Uterus (tissue), 3 donors: ENCODE measurements at regions not wholly inside any gene's neighbourhood (a gene's known extent, or its start where the extent isn't known, plus 50 kb on each side); places are given as distances from the start of the nearest gene placed in this dataset.

Experiments
- DNase-seq, 2 donors: peaks; one replicate each; pipeline ENCODE4 v3.0.0-alpha.2; 2019 to 2020
- H3K27ac ChIP-seq, 2 donors: fragments of 200-600 bp; sonication (generic); 1 replicate in 1 of 2; 2 replicates in 1 of 2; pipeline ENCODE4 v1.5.1; 2016 to 2018
- H3K27me3 ChIP-seq, 2 donors: fragments of 200-600 bp; sonication (generic); one replicate each; pipeline ENCODE4 v1.5.1; 2018 to 2019; ENCODE audit warnings: control low read depth in 1 of 2
- H3K36me3 ChIP-seq, 2 donors: fragments of 200-600 bp; sonication (generic); one replicate each; pipeline ENCODE4 v1.5.1; 2019; ENCODE audit warnings: control low read depth in 1 of 2
- H3K4me1 ChIP-seq, 2 donors: fragments of 200-600 bp; sonication (generic); one replicate each; pipeline ENCODE4 v1.5.1; 2018 to 2019; ENCODE audit warnings: control low read depth in 1 of 2
- H3K4me3 ChIP-seq, 2 donors: fragments of 200-600 bp; sonication (generic); 1 replicate in 1 of 2; 2 replicates in 1 of 2; pipeline ENCODE4 v1.5.1; 2018 to 2019; ENCODE audit warnings: mild to moderate bottlenecking in 1 of 2
- H3K9me3 ChIP-seq, 2 donors: fragments of 200-600 bp; sonication (generic); one replicate each; pipeline ENCODE4 v1.5.1; 2019; ENCODE audit warnings: control low read depth in 1 of 2
- CTCF ChIP-seq, 4 experiments: fragments of 200-600 bp in 2 of 4; fragments of 450-650 bp in 2 of 4; sonication (generic) in 2 of 4; IDR thresholded peaks; one replicate each; pipeline ENCODE4 v1.5.1; 2016 to 2019; ENCODE audit warnings: antibody characterized with exemption in 4 of 4, mild to moderate bottlenecking in 2 of 4, moderate library complexity in 1 of 4
- POLR2A ChIP-seq, 2 donors: fragments of 450-650 bp; IDR thresholded peaks; one replicate each; pipeline ENCODE4 v1.6.1; 2016; ENCODE audit warnings: antibody characterized with exemption in 2 of 2, mild to moderate bottlenecking in 1 of 2, moderate library complexity in 1 of 2
- intact Hi-C: fragments of 100-400 bp; cut with DNase I; formaldehyde crosslinking; loops from one replicate; pipeline ENCODE4 v1.15.1; 2023; ENCODE audit warnings: low total_unique reads
- donor health status: DM: yes; HTN: yes; CAD: no.

- TF ChIP-seq CTCF (IDR thresholded peaks at IDR 0.05) (no peak), POLR2A (IDR thresholded peaks at IDR 0.05) (no peak)
- Histone ChIP-seq H3K27me3 (no peaks in the 10 kb centered on the region), H3K4me3 (no peak overlapping the region), H3K27ac (no peak overlapping the region), H3K4me1 (no peaks in the 10 kb centered on the region), H3K36me3 (no peaks in the 10 kb centered on the region), H3K9me3 (no peaks in the 10 kb centered on the region)
- intact Hi-C loops, result no loop called here
- no peak for DNase-seq
Measured at GRCh38 chr2:47639467-47639866, 68.7 kb upstream of the KCNK12 start.

DNA sequence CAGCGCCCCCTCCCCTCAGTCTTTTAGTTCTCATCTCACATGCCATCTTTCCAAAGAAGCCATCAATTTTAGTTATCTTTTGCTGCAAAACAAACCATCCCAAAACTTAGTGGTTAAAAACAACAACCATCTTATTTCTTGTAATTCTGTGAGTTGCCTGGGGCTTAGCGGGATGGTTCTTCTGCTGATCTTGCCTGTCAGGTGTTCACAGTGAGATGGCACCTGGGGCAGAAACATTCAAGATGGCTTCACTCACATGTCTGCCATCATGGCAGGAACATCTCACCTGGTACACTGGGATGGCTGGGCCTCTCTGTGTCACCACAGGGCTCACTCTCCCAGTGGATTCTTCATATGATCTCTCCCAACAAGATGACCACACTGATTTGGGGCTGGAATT, 67.6 kb upstream of the KCNK12 start:
- Histone ChIP-seq H3K9me3 (no peaks in the 10 kb centered on the region), H3K27ac (no peak overlapping the region), H3K4me1 (no peaks in the 10 kb centered on the region), H3K27me3 (no peaks in the 10 kb centered on the region), H3K36me3 (no peaks in the 10 kb centered on the region), H3K4me3 (no peak overlapping the region)
- no peak for DNase-seq
- intact Hi-C loops, result no loop called here
- no peak for TF ChIP-seq CTCF (IDR thresholded peaks at IDR 0.05)
- TF ChIP-seq POLR2A (IDR thresholded peaks at IDR 0.05), result no peak

DNA sequence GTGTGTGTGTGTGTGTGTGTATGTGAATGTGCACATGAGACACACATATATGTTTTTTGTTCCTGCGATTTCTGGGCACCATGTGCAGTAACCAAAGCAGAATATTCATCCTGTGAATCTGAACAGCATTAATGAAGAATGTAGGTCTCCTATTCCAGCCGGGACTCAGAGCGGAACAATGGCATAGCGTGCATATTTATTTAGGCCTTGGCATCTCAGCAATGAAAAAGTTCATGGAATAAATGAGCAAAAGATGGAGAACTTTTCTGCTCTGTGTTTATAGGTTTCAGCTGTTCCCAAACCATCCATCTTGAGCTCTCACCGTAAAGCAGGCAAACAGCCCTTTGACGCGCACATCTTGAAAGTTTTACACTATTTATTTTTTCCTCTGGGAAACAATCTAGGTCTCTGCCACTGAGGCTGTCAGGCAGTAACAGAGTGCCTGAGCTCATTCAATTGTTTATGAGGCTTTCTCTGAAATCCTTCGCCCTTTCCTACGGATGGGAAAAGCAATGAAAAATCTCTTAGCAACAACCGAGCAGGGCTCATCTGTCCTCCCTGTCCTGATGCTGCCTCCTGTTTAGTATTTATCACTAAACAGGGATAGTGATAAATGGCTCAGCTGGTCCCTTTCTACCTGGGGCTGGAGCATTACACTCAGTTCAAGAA, 65.9 kb upstream of the KCNK12 start:
- no peaks in the 10 kb centered on the region for H3K9me3 ChIP-seq
- DNase-seq, result no peak
- H3K4me1 ChIP-seq, result no peaks in the 10 kb centered on the region
- no peak overlapping the region for H3K27ac ChIP-seq
- H3K36me3 ChIP-seq, result no peaks in the 10 kb centered on the region
- intact Hi-C loops, result no loop called here
- no peaks in the 10 kb centered on the region for H3K27me3 ChIP-seq
- no peak for TF ChIP-seq POLR2A (IDR thresholded peaks at IDR 0.05)
- no peak for TF ChIP-seq CTCF (IDR thresholded peaks at IDR 0.05)
- no peak overlapping the region for H3K4me3 ChIP-seq

DNA sequence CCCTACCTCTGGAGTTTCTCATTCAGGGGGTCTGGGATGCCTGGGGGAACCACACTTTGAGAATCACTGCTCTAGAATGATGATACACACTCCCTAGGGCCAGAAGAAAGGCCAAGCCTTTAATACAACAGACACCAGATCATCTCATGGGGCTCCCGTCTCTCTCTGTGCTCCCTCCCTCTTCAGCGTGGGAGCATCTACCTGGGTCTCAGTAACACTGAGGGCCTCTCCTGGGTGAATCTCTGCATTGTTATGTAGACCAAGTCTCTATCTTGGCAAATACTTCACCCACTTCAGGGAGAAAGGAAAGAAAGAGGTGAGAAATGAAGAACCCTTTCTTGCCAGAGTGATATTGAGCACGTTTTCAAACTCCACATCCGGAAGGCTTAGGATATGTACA, 65.4 kb upstream of the KCNK12 start:
- intact Hi-C loops, result no loop called here
- no peak for TF ChIP-seq CTCF (IDR thresholded peaks at IDR 0.05)
- TF ChIP-seq POLR2A (IDR thresholded peaks at IDR 0.05), result no peak
- no peak for DNase-seq
- H3K4me3 ChIP-seq, result no peak overlapping the region
- H3K27ac ChIP-seq, result no peak overlapping the region
- H3K27me3 ChIP-seq, result no peaks in the 10 kb centered on the region
- H3K4me1 ChIP-seq, result no peaks in the 10 kb centered on the region
- H3K36me3 ChIP-seq, result no peaks in the 10 kb centered on the region
- no peaks in the 10 kb centered on the region for H3K9me3 ChIP-seq

DNA sequence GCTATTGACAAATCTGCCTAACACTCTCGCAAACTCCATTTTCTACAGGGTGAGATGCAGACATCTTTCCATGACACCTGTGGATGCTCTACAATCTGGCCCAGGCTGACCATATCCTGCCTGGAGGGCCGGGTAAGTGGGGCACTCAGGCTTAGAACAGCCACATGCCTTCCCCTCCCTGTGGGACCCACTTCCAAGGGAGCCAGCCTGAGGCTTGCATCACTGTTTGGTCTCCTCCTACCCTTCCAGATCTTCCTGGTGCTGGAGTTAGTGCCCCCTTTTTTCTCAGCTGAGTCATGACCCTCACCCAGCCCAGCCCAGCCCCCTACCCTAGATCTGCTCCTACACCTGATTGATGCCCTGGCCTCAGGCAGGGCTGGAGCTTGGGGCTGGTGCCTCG, 62.0 kb upstream of the KCNK12 start:
- Histone ChIP-seq H3K9me3 (no peaks in the 10 kb centered on the region), H3K4me1 (no peaks in the 10 kb centered on the region), H3K4me3 (no peak overlapping the region), H3K36me3 (no peaks in the 10 kb centered on the region), H3K27ac (no peak overlapping the region), H3K27me3 (no peaks in the 10 kb centered on the region)
- intact Hi-C loops, result no loop called here
- TF ChIP-seq CTCF (IDR thresholded peaks at IDR 0.05) (no peak), POLR2A (IDR thresholded peaks at IDR 0.05) (no peak)
- DNase-seq, result no peak
